SK-N-SH (cell line): ENCODE measurements at regions not wholly inside any gene's neighbourhood (a gene's known extent, or its start where the extent isn't known, plus 50 kb on each side); places are given as distances from the start of the nearest gene placed in this dataset.

Experiments
- EP300 ChIP-seq, 2 experiments: IDR thresholded peaks; 2 replicates each; pipeline versions ENCODE4 v1.4.0 to v1.6.1; 2012; ENCODE audit warnings: borderline replicate concordance in 1 of 2, low read depth in 1 of 2, low read length in 1 of 2
- MEF2A ChIP-seq: IDR thresholded peaks from 2 replicates; pipeline ENCODE4 v1.4.0; 2012; ENCODE audit warnings: low read depth, borderline replicate concordance
- POLR2AphosphoS5 ChIP-seq: IDR thresholded peaks from 2 replicates; pipeline ENCODE4 v1.6.1; 2012; ENCODE audit warnings: low read depth, low read length
- SIN3A ChIP-seq: IDR thresholded peaks from 2 replicates; pipeline ENCODE4 v1.6.1; 2012; ENCODE audit warnings: low read depth, mild to moderate bottlenecking, low read length, moderate library complexity, borderline replicate concordance
- TCF12 ChIP-seq: IDR thresholded peaks from 2 replicates; pipeline ENCODE4 v1.4.0; 2012
- TF ChIP-seq, protein P1 (sequence below): fragments of 200-600 bp; sonication (generic); IDR thresholded peaks from 2 replicates; pipeline ENCODE4 v1.6.1; 2017; ENCODE audit warnings: antibody characterized with exemption, mild to moderate bottlenecking, moderate library complexity
- TF ChIP-seq, protein P2 (sequence below): IDR thresholded peaks from 2 replicates; pipeline ENCODE4 v1.4.0; 2012; ENCODE audit warnings: low read depth
- TF ChIP-seq, protein P3 (sequence below): IDR thresholded peaks from 2 replicates; pipeline ENCODE4; 2012

DNA sequence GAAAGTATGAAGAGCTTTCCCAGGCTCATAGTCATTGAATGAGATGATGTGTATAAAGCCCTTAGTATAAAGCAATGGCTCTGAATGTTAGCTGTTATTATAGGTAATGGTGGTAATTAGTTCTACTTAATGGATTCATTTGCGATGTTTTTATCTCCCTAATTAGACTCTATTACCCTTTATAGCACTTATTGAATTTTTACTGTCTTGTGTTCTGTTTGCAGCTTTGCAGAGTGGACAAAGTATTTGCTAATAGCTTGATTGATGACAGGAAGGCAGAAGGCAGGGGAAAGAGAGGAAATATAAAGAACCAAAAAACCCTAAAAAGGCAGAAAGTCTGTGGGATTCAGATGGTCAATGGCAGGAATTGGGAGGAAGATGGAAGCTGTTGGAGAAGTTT, 524.4 kb upstream of the SPRY2 start:
- TF ChIP-seq TCF12 (no peak), SIN3A (no peak), POLR2AphosphoS5 (no peak), EP300 (IDR thresholded peaks at IDR 0.05; ENCODE audit: borderline replicate concordance in 1 of 2, low read depth in 1 of 2, low read length in 1 of 2) (no peak), MEF2A (no peak)
- TF ChIP-seq, protein P1, sequence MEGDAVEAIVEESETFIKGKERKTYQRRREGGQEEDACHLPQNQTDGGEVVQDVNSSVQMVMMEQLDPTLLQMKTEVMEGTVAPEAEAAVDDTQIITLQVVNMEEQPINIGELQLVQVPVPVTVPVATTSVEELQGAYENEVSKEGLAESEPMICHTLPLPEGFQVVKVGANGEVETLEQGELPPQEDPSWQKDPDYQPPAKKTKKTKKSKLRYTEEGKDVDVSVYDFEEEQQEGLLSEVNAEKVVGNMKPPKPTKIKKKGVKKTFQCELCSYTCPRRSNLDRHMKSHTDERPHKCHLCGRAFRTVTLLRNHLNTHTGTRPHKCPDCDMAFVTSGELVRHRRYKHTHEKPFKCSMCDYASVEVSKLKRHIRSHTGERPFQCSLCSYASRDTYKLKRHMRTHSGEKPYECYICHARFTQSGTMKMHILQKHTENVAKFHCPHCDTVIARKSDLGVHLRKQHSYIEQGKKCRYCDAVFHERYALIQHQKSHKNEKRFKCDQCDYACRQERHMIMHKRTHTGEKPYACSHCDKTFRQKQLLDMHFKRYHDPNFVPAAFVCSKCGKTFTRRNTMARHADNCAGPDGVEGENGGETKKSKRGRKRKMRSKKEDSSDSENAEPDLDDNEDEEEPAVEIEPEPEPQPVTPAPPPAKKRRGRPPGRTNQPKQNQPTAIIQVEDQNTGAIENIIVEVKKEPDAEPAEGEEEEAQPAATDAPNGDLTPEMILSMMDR: no peak
- TF ChIP-seq, protein P2, sequence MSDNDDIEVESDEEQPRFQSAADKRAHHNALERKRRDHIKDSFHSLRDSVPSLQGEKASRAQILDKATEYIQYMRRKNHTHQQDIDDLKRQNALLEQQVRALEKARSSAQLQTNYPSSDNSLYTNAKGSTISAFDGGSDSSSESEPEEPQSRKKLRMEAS: no peak
- TF ChIP-seq, protein P3, sequence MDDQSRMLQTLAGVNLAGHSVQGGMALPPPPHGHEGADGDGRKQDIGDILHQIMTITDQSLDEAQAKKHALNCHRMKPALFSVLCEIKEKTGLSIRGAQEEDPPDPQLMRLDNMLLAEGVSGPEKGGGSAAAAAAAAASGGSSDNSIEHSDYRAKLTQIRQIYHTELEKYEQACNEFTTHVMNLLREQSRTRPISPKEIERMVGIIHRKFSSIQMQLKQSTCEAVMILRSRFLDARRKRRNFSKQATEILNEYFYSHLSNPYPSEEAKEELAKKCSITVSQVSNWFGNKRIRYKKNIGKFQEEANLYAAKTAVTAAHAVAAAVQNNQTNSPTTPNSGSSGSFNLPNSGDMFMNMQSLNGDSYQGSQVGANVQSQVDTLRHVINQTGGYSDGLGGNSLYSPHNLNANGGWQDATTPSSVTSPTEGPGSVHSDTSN: no peak
